ENCODE measurements at regions not wholly inside any gene's neighbourhood (a gene's known extent, or its start where the extent isn't known, plus 50 kb on each side); places are given as distances from the start of the nearest gene placed in this dataset.

- Mint-ChIP-seq H3K4me1 (no peaks in the 10 kb centered on the region), H3K36me3 (no peaks in the 10 kb centered on the region)
- no peak for DNase-seq
These were observed 107.5 kb upstream of the SIM2 start for GRCh38 chr21:36591326-36591970.

GRCh38 chr21:36596174-36596573 is 102.7 kb upstream of the SIM2 start:
- no peak overlapping the region for H3K27ac Mint-ChIP-seq
- peaks cover 5% of the 10 kb centered on the region for H3K27me3 Mint-ChIP-seq
- H3K4me1 Mint-ChIP-seq, result no peaks in the 10 kb centered on the region
- no peak for DNase-seq
- POLR2A ChIA-PET, result no interaction called here
- no peak overlapping the region for H3K4me3 Mint-ChIP-seq
- ATAC-seq (ENCODE audit: low read depth), result no peak
- no peaks in the 10 kb centered on the region for H3K9me3 Mint-ChIP-seq
- no peaks in the 10 kb centered on the region for H3K36me3 Mint-ChIP-seq

More at GRCh38 chr21:36591326-36591970, 107.5 kb upstream of the SIM2 start:
- H3K9me3 Mint-ChIP-seq, result no peaks in the 10 kb centered on the region
- no peak overlapping the region for H3K4me3 Mint-ChIP-seq
- no peak overlapping the region for H3K27ac Mint-ChIP-seq
- POLR2A ChIA-PET, result no interaction called here
- ATAC-seq (ENCODE audit: low read depth), result no peak
- peaks cover 5% of the 10 kb centered on the region for H3K27me3 Mint-ChIP-seq

DNA sequence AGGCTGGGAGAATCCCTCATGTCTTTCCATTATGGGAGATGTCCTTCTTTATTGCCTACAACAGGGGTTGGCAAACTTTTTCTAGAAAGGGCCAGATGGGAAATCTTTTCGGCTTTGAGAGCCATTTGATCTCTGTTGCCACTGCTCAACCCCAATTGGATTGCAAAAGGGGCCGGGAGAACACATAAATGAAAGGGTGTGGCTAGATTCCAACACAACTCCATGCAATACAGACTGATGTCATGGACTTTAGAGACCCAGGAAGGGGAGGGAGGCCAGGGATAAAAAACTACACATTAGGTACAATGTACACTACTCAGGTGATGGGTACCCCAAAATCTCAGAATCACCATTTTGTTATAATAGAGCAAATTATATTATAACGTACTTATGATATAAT is 97.6 kb upstream of the SIM2 start:
- Mint-ChIP-seq H3K27me3 (no peaks in the 10 kb centered on the region), H3K9me3 (no peaks in the 10 kb centered on the region), H3K4me1 (peaks cover 7% of the 10 kb centered on the region), H3K4me3 (no peak overlapping the region), H3K27ac (no peak overlapping the region), H3K36me3 (no peaks in the 10 kb centered on the region)
- ATAC-seq (ENCODE audit: low read depth), result no peak
- POLR2A ChIA-PET, result no interaction called here
- DNase-seq, result no peak

DNA sequence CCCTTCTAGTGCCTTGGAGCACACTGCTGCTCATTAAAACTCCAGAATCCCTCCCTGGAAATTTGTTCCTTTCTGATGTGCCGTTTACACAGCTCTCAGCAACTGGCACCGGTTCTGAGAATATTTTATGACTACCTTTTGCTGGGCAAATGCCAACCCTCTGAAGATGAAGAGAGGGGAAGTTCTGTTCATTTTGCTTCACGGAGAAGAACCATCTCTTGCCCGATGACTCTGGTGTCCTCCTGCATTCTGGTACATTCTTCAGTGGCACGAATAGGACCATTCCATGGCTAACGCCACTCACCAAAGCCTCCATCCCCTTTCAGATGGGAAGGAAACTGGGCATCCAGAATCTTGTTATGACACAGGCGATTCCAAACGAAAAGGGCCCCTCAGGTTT is 96.2 kb upstream of the SIM2 start:
- no peak overlapping the region for H3K27ac Mint-ChIP-seq
- POLR2A ChIA-PET, result no interaction called here
- DNase-seq, result no peak
- no peaks in the 10 kb centered on the region for H3K27me3 Mint-ChIP-seq
- H3K4me1 Mint-ChIP-seq, result peaks cover 7% of the 10 kb centered on the region
- no peaks in the 10 kb centered on the region for H3K36me3 Mint-ChIP-seq
- H3K9me3 Mint-ChIP-seq, result no peaks in the 10 kb centered on the region
- H3K4me3 Mint-ChIP-seq, result no peak overlapping the region
- no peak for ATAC-seq (ENCODE audit: low read depth)

- DNase-seq (no peak), ATAC-seq (ENCODE audit: low read depth) (peak; percentile 68)
- POLR2A ChIA-PET, result no interaction called here
- H3K4me1 Mint-ChIP-seq, result peaks cover 7% of the 10 kb centered on the region
- no peaks in the 10 kb centered on the region for H3K36me3 Mint-ChIP-seq
- no peaks in the 10 kb centered on the region for H3K27me3 Mint-ChIP-seq
- no peak overlapping the region for H3K4me3 Mint-ChIP-seq
- H3K9me3 Mint-ChIP-seq, result no peaks in the 10 kb centered on the region
- peak overlapping the region; percentile 61 for H3K27ac Mint-ChIP-seq
These were observed 95.7 kb upstream of the SIM2 start for GRCh38 chr21:36603221-36603620.

DNA sequence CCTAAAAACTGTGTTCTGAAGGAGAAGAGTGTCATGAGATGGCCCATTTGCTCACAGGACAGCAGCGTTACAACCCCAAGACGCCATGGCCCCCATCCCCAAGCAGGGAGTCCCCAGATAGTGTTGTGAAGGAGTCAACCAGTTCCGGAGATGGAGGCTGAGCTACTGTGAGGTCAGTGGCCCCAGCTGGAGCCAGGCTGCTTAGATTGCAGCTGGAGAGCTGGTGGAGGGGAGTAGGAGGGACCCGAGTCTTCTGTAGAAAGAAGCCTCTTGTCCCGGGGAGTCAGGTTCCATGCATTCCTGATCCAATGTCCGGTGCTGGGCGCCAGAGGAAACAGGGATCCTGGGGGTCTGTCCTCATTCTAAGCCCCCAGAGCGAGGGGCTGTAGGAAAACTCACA is 93.5 kb upstream of the SIM2 start:
- Mint-ChIP-seq H3K27me3 (no peaks in the 10 kb centered on the region), H3K27ac (no peak overlapping the region), H3K9me3 (peaks cover 6% of the 10 kb centered on the region), H3K4me3 (no peak overlapping the region), H3K36me3 (no peaks in the 10 kb centered on the region), H3K4me1 (peaks cover 7% of the 10 kb centered on the region)
- ATAC-seq (ENCODE audit: low read depth) (no peak), DNase-seq (no peak)
- POLR2A ChIA-PET, result no interaction called here

DNA sequence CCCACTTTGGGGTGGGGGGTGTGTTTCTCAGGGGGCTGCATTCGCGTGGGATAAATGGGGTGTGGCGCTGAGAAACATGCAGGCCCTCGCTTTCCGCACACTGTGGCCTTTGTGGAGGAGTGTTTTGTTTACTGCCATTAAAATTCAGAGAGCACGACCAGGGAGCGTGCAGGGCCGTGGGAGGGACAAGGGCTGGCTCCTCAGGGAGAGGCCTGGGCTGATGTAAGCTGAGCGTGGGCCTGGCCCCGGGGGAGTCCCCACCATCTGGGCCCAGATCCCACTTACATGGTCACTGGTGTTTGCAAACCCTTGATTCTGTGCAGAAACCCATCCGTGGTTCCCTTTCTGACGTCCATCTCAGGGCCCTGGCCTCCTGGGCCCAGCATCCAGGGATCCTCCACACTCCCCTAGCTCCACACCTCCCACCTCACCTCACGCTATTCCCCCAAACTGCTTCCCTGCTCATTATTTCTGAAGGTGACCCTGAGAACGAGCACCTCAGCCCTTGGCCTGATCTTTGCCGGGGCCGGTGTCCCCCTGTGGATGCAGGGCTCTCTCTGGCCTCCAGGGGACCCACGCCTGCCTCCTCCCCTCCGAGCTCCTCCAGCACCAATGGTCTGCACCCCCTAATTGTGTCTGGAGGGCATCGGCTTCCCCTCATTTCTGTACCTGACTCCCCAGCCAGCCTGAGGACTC is 92.5 kb upstream of the SIM2 start:
- peaks cover 7% of the 10 kb centered on the region for H3K4me1 Mint-ChIP-seq
- no peak for ATAC-seq (ENCODE audit: low read depth)

GRCh38 chr21:36606983-36607325 is 92.0 kb upstream of the SIM2 start:
- DNase-seq (no peak), ATAC-seq (ENCODE audit: low read depth) (no peak)
- H3K27me3 Mint-ChIP-seq, result no peaks in the 10 kb centered on the region
- H3K27ac Mint-ChIP-seq, result no peak overlapping the region
- H3K36me3 Mint-ChIP-seq, result no peaks in the 10 kb centered on the region
- peaks cover 6% of the 10 kb centered on the region for H3K9me3 Mint-ChIP-seq
- H3K4me1 Mint-ChIP-seq, result peaks cover 7% of the 10 kb centered on the region
- POLR2A ChIA-PET, result no interaction called here
- no peak overlapping the region for H3K4me3 Mint-ChIP-seq

More for the DNA sequence above, 92.5 kb upstream of the SIM2 start:
- Mint-ChIP-seq H3K27me3 (no peaks in the 10 kb centered on the region), H3K27ac (no peak overlapping the region), H3K36me3 (no peaks in the 10 kb centered on the region), H3K4me3 (no peak overlapping the region), H3K9me3 (peaks cover 6% of the 10 kb centered on the region)
- DNase-seq, result no peak
- POLR2A ChIA-PET, result no interaction called here

DNA sequence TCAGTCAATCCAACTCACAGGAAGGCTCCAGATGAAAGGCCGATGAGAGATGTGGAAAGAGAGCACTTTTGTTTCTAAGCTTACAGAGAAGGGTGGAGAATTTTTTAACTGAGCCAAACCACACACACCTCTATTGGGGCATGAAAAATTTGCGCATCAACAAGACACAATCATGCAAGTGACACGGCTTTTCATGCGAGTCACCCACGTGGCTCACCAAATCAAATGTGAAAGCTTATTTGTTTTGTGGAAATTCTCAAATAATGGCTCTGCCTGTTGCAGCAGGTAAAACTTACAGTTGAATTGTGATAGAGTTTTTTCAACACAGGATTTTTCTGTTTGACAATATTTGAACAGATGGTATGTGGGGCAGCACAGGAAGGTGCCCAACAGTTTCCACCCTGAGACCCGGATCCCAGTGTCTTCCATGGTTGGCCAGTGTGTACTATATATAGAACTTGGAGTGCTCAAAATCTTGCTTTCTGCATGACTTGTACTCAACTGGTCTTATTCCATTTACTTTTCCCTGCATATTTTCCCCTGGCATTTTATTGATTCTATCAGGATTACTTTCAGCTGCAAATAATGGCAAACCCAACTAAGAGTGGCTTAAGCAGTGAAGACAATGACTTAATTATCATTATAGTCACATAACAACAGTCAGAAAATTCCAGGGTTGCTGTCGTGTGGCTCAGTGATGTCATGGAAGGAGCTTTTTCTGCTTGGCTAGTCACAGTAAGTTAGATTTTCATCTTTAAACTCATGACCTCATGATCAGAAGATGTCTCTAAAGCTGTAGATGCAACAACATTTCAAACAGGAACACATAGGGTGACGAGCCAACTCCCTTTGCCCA is 90.6 kb upstream of the SIM2 start:
- peaks cover 6% of the 10 kb centered on the region for H3K9me3 Mint-ChIP-seq
- H3K27ac Mint-ChIP-seq, result no peak overlapping the region
- POLR2A ChIA-PET, result no interaction called here
- no peaks in the 10 kb centered on the region for H3K36me3 Mint-ChIP-seq
- peaks cover under 1% of the 10 kb centered on the region for H3K4me1 Mint-ChIP-seq
- no peak for DNase-seq
- no peaks in the 10 kb centered on the region for H3K27me3 Mint-ChIP-seq
- no peak for ATAC-seq (ENCODE audit: low read depth)
- no peak overlapping the region for H3K4me3 Mint-ChIP-seq

GRCh38 chr21:36608897-36609225 is 90.1 kb upstream of the SIM2 start:
- Mint-ChIP-seq H3K36me3 (no peaks in the 10 kb centered on the region), H3K27me3 (no peaks in the 10 kb centered on the region), H3K9me3 (peaks cover 6% of the 10 kb centered on the region), H3K27ac (no peak overlapping the region), H3K4me1 (no peaks in the 10 kb centered on the region), H3K4me3 (no peak overlapping the region)
- no peak for ATAC-seq (ENCODE audit: low read depth)
- no peak for DNase-seq
- POLR2A ChIA-PET, result no interaction called here

DNA sequence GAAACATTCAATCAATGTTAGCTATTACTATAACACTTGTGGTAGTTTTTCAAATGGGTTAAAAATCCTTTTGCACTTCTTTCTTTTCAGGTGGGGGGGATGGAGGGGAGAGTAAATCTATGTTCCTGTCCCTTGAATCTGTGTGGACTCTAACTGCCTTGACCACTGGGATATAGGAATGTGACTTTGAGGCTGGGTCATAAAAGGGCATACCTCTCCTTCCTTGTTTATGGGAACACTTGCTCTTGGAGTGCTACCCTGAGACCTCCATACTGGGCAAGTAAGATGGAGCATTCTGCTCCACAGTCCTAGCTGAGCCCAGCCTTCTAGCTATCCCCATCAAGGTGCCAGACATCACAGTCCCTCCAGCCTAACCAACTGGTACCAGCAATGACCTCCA is 89.3 kb upstream of the SIM2 start:
- ATAC-seq (ENCODE audit: low read depth) (no peak), DNase-seq (no peak)
- Mint-ChIP-seq H3K27me3 (no peaks in the 10 kb centered on the region), H3K9me3 (peaks cover 6% of the 10 kb centered on the region), H3K4me1 (no peaks in the 10 kb centered on the region), H3K4me3 (no peak overlapping the region), H3K27ac (no peak overlapping the region), H3K36me3 (no peaks in the 10 kb centered on the region)
- POLR2A ChIA-PET, result no interaction called here

GRCh38 chr21:36610201-36610600 is 88.7 kb upstream of the SIM2 start:
- POLR2A ChIA-PET, result no interaction called here
- no peaks in the 10 kb centered on the region for H3K27me3 Mint-ChIP-seq
- no peaks in the 10 kb centered on the region for H3K36me3 Mint-ChIP-seq
- no peak overlapping the region for H3K4me3 Mint-ChIP-seq
- no peaks in the 10 kb centered on the region for H3K4me1 Mint-ChIP-seq
- peaks cover 6% of the 10 kb centered on the region for H3K9me3 Mint-ChIP-seq
- no peak for ATAC-seq (ENCODE audit: low read depth)
- no peak overlapping the region for H3K27ac Mint-ChIP-seq
- no peak for DNase-seq

DNA sequence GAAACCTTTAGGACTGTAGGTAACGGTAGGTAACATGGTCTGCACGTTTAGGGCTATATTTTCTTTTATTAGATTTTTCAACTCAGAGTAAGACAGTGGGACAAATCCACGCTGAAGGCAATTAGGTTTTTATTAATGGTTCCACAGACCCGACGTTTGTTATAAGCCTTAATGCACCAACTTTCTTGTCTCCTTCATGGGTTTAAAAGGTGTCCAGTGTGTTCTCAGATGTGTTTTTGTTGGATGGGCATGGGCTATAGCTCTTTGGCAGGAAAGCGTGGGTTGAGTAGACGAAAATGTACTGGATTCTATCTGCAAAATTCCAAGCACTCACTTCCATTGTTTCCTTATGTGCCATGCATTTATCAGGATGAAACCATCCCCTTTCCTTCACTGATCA is 88.0 kb upstream of the SIM2 start:
- Mint-ChIP-seq H3K9me3 (peaks cover 6% of the 10 kb centered on the region), H3K4me3 (no peak overlapping the region), H3K27me3 (no peaks in the 10 kb centered on the region), H3K27ac (no peak overlapping the region), H3K36me3 (no peaks in the 10 kb centered on the region), H3K4me1 (no peaks in the 10 kb centered on the region)
- no peak for DNase-seq
- no peak for ATAC-seq (ENCODE audit: low read depth)
- POLR2A ChIA-PET, result no interaction called here

GRCh38 chr21:36611379-36611778 is 87.5 kb upstream of the SIM2 start:
- ATAC-seq (ENCODE audit: low read depth) (no peak), DNase-seq (no peak)
- Mint-ChIP-seq H3K27me3 (no peaks in the 10 kb centered on the region), H3K4me1 (no peaks in the 10 kb centered on the region), H3K4me3 (no peak overlapping the region), H3K9me3 (peaks cover 6% of the 10 kb centered on the region), H3K27ac (no peak overlapping the region), H3K36me3 (no peaks in the 10 kb centered on the region)
- POLR2A ChIA-PET, result no interaction called here
